Nephron progenitor cell (in vitro differentiated cells): ENCODE measurements at regions not wholly inside any gene's neighbourhood (a gene's known extent, or its start where the extent isn't known, plus 50 kb on each side); places are given as distances from the start of the nearest gene placed in this dataset.

Experiments
- DNase-seq: peaks from one replicate; pipeline ENCODE4 v3.0.0; 2021
- H3K27ac Mint-ChIP-seq: 2 replicates; pipeline ENCODE4 v1.8.0; 2021; ENCODE audit warnings: mild to moderate bottlenecking, moderate library complexity, mixed read lengths
- H3K27me3 Mint-ChIP-seq: 2 replicates; pipeline ENCODE4 v1.8.0; 2021; ENCODE audit warnings: mild to moderate bottlenecking, low read depth, mixed read lengths; ENCODE audit not compliant: poor library complexity
- H3K36me3 Mint-ChIP-seq: 2 replicates; pipeline ENCODE4 v1.8.0; 2021; ENCODE audit warnings: low read depth, mixed read lengths
- H3K4me1 Mint-ChIP-seq: 2 replicates; pipeline ENCODE4 v1.8.0; 2021; ENCODE audit warnings: mixed read lengths
- H3K4me3 Mint-ChIP-seq: 2 replicates; pipeline ENCODE4 v1.8.0; 2021; ENCODE audit warnings: mild to moderate bottlenecking, moderate library complexity, mixed read lengths
- H3K9me3 Mint-ChIP-seq: 2 replicates; pipeline ENCODE4 v1.8.0; 2021; ENCODE audit warnings: mild to moderate bottlenecking, moderate library complexity, mixed read lengths
- CTCF ChIP-seq: fragments of 200-600 bp; sonication (generic); IDR thresholded peaks from 2 replicates; pipeline ENCODE4 v1.5.0; 2021; ENCODE audit warnings: antibody characterized with exemption

- TF ChIP-seq CTCF: no peak
- no peak overlapping the region for H3K27ac Mint-ChIP-seq
These were observed 156.8 kb upstream of the IRX3 start for GRCh38 chr16:54443352-54443751.

GRCh38 chr16:54442864-54443263 lies 156.3 kb upstream of the IRX3 start:
- H3K27me3 Mint-ChIP-seq: peaks cover 27% of the 10 kb centered on the region
- no peak for DNase-seq
- no peak for TF ChIP-seq CTCF
- H3K27ac Mint-ChIP-seq: no peak overlapping the region
- H3K4me3 Mint-ChIP-seq: no peak overlapping the region
- peaks cover 22% of the 10 kb centered on the region for H3K4me1 Mint-ChIP-seq
- H3K36me3 Mint-ChIP-seq: peaks cover 5% of the 10 kb centered on the region
- peaks cover 40% of the 10 kb centered on the region for H3K9me3 Mint-ChIP-seq

More at GRCh38 chr16:54443352-54443751, 156.8 kb upstream of the IRX3 start:
- H3K4me3 Mint-ChIP-seq: no peak overlapping the region
- peaks cover 5% of the 10 kb centered on the region for H3K36me3 Mint-ChIP-seq
- peaks cover 40% of the 10 kb centered on the region for H3K9me3 Mint-ChIP-seq
- H3K4me1 Mint-ChIP-seq: peaks cover 25% of the 10 kb centered on the region
- H3K27me3 Mint-ChIP-seq: peaks cover 26% of the 10 kb centered on the region
- DNase-seq: no peak

GRCh38 chr16:54438469-54438868 lies 151.9 kb upstream of the IRX3 start:
- Mint-ChIP-seq H3K27me3 (peaks cover 30% of the 10 kb centered on the region), H3K27ac (no peak overlapping the region), H3K4me1 (peaks cover 19% of the 10 kb centered on the region), H3K36me3 (no peaks in the 10 kb centered on the region), H3K9me3 (peaks cover 22% of the 10 kb centered on the region), H3K4me3 (no peak overlapping the region)
- DNase-seq: no peak
- TF ChIP-seq CTCF: no peak

- no peak overlapping the region for H3K4me3 Mint-ChIP-seq
- no peak for DNase-seq
- peaks cover 33% of the 10 kb centered on the region for H3K27me3 Mint-ChIP-seq
- peaks cover 23% of the 10 kb centered on the region for H3K4me1 Mint-ChIP-seq
- TF ChIP-seq CTCF: no peak
- H3K27ac Mint-ChIP-seq: no peak overlapping the region
- H3K9me3 Mint-ChIP-seq: peaks cover 17% of the 10 kb centered on the region
- no peaks in the 10 kb centered on the region for H3K36me3 Mint-ChIP-seq
These were observed 151.3 kb upstream of the IRX3 start for GRCh38 chr16:54437921-54438320.

- peaks cover 37% of the 10 kb centered on the region for H3K27me3 Mint-ChIP-seq
- peaks cover 11% of the 10 kb centered on the region for H3K9me3 Mint-ChIP-seq
- TF ChIP-seq CTCF: no peak
- peaks cover 28% of the 10 kb centered on the region for H3K4me1 Mint-ChIP-seq
- DNase-seq: peak; percentile 28
- H3K27ac Mint-ChIP-seq: no peak overlapping the region
- H3K4me3 Mint-ChIP-seq: no peak overlapping the region
- H3K36me3 Mint-ChIP-seq: no peaks in the 10 kb centered on the region
These were observed 150.8 kb upstream of the IRX3 start for GRCh38 chr16:54437401-54437800.

GRCh38 chr16:54436346-54436745 lies 149.8 kb upstream of the IRX3 start:
- no peak for TF ChIP-seq CTCF
- no peak overlapping the region for H3K27ac Mint-ChIP-seq
- peaks cover 32% of the 10 kb centered on the region for H3K27me3 Mint-ChIP-seq
- H3K4me1 Mint-ChIP-seq: peaks cover 38% of the 10 kb centered on the region
- H3K4me3 Mint-ChIP-seq: no peak overlapping the region
- no peaks in the 10 kb centered on the region for H3K36me3 Mint-ChIP-seq
- no peak for DNase-seq
- H3K9me3 Mint-ChIP-seq: peaks cover 4% of the 10 kb centered on the region
